HG03457 (cell line): ENCODE measurements at regions not wholly inside any gene's neighbourhood (a gene's known extent, or its start where the extent isn't known, plus 50 kb on each side); places are given as distances from the start of the nearest gene placed in this dataset.
"Not testable (repeated sequence)": the region's sequence is repeated elsewhere in the genome, so short reads cannot be mapped to it uniquely, and the experiment has no call there.

Experiments
- ATAC-seq: cut with Tn5 transposase; IDR thresholded peaks from one replicate; pipeline ENCODE4 v1.9.1; 2021; ENCODE audit warnings: moderate number of reproducible peaks; ENCODE audit not compliant: unreplicated experiment

DNA sequence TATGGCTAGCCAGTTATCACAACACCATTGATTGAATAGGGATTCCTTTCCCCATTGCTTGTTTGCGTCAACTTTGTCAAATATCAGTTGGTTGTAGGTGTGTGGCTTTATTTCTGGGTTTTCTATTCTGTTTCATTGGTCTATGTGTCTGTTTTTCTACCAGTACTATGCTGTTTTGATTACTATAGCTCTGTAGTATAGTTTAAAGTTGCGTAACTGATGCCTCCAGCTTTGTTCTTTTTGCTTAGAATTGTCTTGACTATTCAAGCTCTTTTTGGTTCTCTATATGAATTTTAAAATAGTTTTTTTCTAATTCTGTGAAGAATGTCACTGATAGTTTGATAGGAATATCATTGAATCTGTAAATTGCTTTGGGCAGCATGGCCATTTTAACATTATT lies 194.9 kb upstream of the FN1 start:
- ATAC-seq, result not testable (repeated sequence)

DNA sequence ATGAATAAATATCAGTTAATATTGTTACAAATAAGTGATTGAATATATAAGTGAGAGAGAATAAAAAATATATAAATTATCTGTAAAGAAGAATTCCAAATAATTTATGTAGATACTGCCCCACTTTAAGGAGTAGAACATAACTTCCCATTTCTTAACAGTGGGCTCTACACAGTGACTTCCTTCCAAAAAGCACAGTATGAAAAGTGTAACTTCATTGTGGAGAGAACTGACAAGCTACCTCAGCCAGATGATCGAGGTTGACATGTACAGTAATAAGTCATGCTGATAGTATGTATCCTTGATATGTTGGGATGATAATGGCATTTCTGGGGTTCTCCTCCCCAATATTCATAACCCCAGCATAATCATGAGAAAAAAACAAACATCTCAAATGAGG lies 191.9 kb upstream of the FN1 start:
- ATAC-seq, result no peak

GRCh38 chr2:215626812-215627281 lies 191.0 kb upstream of the FN1 start:
- no peak for ATAC-seq

DNA sequence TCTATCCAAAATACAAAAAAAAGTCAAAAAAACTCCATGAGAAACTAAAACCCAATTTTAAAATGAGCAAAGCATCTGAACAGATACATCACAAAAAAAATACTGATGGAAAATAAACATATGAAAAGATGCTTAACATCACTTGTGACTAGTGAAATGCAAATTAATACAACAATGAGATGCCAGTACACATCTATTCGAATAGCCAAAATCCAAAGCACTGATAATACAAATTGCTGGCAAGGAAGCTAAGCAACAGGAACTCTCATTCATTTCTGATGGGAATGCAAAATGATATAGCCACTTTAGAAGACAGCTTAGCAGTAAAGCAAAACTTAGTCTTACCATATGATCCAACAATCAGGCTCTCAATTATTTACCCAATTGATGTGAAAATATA lies 190.2 kb upstream of the FN1 start:
- ATAC-seq, result no peak

DNA sequence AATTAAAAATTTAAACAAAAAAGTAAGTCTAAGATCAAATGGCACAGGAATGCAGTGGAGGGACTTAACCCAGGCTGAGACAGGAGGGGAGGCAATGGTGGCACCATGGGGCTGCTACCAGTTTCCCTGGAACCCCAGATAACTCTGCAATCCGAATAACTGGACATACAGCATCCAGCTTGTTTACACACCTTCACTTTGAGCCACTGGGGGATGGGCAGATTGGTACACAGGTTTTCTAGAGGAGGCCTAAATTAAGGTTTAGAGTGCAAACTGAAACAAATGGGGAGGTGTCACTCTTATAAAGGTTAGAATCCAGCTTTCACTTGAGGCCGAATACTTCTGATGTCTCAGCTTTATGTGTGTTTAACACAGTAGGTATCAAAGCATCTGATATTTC lies 189.3 kb upstream of the FN1 start:
- no peak for ATAC-seq

DNA sequence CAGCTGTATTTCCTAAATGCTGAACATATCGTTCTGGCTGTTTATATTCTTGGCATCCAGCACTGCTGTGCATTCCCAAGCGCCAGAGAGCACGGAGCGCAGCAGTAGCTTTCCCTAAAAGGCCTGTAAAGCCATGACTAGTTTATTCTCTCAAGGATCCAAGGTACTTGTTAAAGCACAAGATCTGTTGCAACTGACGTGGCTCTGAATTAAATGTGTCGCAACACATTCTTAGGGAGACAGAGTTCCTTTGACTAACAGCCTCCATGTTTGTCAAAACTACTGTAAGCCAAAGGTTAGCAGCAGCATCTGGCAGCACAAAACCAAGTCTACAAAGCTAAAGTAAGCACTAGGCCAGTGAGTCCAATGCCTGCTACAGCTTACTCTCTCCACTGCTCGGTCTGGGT lies 188.6 kb upstream of the FN1 start:
- ATAC-seq, result no peak

- no peak for ATAC-seq
Measured at GRCh38 chr2:215622837-215623236, 187.0 kb upstream of the FN1 start.

- no peak for ATAC-seq
Measured at GRCh38 chr2:215621381-215621780, 185.5 kb upstream of the FN1 start.

DNA sequence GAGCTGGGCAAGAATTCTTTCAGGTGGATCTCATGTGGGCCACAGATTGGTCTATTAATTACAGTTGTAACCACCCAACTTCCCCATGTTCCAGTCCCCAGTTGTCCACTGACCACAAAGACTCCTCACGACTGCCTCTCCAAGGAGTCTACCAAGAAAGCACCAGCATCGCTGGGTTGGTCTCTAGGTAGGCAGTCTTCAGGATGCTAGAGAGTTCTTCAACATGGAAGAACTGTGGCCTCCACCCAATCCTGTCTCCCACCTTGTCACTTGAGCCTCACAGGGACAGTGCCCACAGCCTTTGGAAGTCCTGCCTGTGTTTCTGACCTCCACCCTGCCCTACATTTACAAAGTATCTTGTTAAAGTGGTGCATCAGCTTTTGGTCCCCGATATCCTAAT lies 184.7 kb upstream of the FN1 start:
- no peak for ATAC-seq

GRCh38 chr2:215619989-215620388 lies 184.1 kb upstream of the FN1 start:
- no peak for ATAC-seq

DNA sequence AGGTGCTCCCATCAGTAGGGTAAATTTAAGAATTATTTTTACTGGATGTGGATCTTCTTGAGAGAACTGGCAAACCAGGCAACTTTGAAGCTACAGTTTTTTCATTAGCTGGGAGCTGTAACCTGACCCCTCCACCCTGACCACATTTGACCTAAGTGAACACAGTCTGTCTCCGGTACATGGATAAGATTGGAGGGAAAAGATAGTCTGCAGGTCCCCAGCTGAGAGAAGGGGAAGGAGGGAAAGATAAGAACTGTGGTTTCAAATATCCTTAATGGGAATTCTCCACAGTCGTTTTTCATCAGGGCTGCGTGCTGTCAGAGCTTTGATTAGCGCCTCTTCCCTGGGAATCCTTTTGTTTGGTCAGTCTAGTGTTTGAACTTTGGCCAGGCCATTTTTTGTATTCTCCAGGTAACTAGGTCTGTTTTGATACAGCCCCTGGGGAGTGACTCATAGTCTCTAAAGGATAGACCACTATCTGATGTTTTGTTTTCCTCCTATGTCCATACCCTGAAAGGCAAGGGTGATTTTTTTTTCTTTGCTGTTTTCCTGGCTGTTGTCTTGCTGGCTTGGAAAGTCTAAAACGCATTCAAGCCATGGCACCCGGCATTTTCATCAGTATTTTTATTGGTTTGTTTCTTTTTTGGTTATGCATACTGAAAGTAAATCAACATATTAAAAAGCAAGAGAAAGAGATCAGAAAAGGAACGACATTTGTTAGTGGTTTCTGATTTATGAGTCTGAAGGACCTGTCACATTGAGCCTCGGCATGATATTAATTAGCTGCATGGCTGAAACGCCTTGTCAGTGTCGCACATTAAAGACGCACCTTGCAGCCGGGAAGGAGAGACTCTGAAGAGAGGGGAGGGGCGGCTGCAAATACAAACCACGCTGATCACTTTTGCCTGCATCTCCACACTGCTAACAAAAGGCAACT lies 183.4 kb upstream of the FN1 start:
- ATAC-seq, result no peak

DNA sequence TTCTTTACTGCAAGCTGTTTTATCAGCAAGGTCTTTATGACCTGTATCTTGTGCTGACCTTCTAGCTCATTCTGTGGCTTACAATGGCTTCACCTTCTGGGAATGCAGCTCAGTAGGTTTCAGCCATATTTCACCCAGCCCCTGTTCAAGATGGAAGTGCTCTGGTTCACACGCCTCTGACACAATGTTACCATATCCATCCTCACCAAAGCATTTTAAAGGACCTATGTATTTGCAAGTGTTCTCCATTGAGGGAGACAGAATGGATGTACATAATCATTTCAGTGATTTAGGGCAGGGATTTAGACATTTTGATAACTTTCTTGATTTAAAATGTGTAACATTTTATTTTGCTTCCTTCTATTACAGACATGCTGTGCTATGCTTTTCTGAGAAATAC lies 182.3 kb upstream of the FN1 start:
- ATAC-seq, result no peak

DNA sequence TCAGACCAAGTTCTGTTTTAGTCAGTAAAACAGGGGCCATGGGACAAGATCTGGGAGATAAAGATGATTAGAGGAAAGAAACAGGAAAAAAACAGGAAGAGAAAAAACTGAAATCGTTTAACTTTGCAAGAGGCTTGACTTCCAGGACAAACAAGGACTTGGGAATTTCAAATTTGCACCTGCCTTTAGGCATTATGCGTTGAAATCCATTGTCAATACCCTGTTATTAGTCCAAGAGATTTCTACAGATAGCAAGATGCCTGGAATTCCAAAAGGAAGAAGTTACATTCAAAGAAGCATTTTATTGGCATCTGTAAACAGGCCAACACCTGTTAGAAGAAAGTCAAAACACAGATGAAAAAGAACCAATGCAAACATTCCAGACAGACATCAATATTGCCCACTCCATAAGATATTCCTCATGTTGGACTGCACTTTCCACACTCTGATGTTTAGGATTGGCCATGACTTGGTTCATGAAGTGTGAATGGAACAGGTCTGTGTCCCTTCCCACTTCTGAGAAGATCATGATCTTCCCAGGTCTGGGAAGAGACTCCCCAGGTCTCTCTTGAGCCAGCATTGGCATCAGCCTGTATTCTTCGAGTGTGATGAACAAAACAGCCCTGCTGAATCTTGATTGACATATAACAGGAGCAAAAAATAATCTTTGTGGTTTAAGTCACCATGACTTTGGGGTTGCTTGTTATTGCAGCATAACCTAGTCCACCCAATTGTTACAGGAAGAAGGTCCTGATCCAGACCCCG lies 181.4 kb upstream of the FN1 start:
- ATAC-seq, result no peak

DNA sequence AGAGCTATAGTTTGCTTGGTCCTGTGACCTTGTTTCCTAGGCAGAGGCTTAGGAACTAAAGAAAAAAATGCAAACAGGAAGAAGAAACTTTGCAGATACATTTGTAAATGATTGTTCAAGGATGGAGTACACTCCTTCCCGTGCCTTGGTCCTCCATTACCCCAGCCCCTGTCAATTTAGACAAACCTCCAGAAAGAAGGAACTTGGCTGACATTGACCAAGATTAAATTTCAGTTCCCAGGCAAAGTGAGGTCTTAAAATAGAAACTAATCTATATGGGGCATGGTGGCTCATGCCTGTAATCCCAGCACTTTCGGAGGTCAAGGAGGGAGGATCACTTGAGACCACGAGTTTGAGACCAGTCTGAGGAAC lies 179.9 kb upstream of the FN1 start:
- ATAC-seq, result no peak

GRCh38 chr2:215615067-215615802 lies 179.4 kb upstream of the FN1 start:
- ATAC-seq, result no peak

- ATAC-seq, result no peak
Measured at GRCh38 chr2:215614296-215614695, 178.4 kb upstream of the FN1 start.

DNA sequence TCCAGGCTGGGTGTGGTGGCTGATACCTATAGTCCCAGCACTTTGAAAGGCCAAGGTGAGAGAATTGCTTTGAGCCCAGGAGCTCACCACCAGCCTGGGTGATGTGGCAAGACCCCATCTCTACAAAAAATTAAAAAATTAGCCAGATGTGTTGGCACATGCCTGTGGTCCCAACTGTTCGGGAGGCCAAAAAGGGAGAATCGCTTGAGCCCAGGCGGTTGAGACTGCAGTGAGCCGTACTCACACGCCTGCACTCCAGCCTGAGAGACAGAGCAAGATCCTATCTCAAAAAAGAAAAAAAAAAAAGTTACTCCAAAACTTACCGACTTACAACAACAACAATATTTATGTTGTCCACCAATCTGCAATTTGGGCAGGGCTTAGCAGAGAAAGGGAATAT lies 178.0 kb upstream of the FN1 start:
- ATAC-seq, result no peak

- no peak for ATAC-seq
Measured at GRCh38 chr2:215613280-215613679, 177.4 kb upstream of the FN1 start.

DNA sequence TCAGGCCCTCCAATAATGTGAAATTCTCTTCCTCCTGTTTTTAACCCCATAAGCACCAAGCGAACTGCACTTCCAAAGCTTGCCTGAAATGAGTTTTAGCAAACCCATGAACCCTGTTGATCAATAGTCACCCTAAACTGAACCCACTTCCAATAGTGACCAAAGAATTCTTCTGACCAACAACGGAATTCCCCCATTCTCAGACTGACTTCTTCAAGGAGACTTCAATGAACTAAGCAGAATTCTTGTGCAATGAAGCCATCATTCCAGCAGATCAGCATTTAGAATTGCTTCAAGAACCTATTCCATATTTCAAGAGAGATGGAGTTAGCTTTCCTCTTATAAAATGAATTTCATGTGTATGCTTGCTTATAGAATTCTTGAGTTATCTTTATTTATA lies 176.9 kb upstream of the FN1 start:
- ATAC-seq, result no peak

DNA sequence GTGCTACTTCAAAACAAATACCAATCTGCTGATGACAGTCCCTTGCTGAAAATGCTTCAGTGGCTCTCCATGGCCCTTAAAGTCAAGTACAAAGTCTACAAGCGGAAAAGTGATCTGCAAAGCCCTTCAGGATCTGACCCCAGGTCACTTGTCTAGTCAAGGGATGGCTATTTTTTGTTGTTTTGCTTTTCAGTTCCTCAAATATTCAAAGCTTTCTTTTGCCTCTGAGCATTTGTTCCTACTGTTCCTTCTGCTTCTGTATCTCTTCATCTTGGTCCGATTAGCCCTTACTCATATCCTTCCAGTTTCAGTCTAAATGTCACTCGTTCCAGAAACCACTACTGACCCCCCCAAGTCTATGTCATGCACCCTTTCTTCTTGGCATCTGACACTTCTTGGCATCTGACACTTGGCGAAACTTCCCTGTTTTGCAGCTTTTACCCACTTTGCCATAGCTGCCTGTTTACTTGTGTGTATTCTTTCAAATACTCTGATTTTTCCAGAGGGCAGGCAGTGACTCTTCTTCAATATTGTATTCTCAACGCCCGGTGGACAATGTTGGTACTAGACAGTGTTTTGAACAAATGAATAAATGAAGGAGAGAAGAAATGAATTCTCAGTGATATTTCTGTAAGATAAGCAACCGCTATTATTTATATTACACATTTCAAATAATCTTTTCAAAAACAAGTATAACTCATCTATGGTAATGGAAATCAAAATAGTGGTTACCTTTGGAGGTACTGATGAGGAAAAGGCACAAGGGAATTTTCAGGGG lies 175.9 kb upstream of the FN1 start:
- no peak for ATAC-seq
